D721Med (cell line): ENCODE measurements at regions not wholly inside any gene's neighbourhood (a gene's known extent, or its start where the extent isn't known, plus 50 kb on each side); places are given as distances from the start of the nearest gene placed in this dataset.

ENCODE experiments used
- DNase-seq: peaks from one replicate; pipeline ENCODE4 v3.0.0; 2011; ENCODE audit warnings: low spot score; ENCODE audit not compliant: insufficient read length
- FAIRE-seq: peaks from 2 replicates; lab custom pipeline; 2011; peaks lifted over from hg19 to GRCh38; lab: Jason Lieb, UNC
- CTCF ChIP-seq: IDR thresholded peaks from 2 replicates; pipeline ENCODE4 v1.5.1; 2012; ENCODE audit warnings: mild to moderate bottlenecking, control low read depth; ENCODE audit not compliant: insufficient read depth; ENCODE audit errors: missing control alignments

GRCh38 chr3:66615643-66616301, 115.0 kb upstream of the LRIG1 start:
- FAIRE-seq: no peak
- no peak for DNase-seq
- no peak for TF ChIP-seq CTCF

- FAIRE-seq (no peak), DNase-seq (no peak)
- no peak for TF ChIP-seq CTCF
These were observed 116.5 kb upstream of the LRIG1 start for GRCh38 chr3:66617351-66617750.

- no peak for DNase-seq
These were observed 117.2 kb upstream of the LRIG1 start for GRCh38 chr3:66618066-66618465.

GRCh38 chr3:66620296-66620695, 119.5 kb upstream of the LRIG1 start:
- DNase-seq: no peak
- FAIRE-seq: no peak
- no peak for TF ChIP-seq CTCF

More at GRCh38 chr3:66618066-66618465, 117.2 kb upstream of the LRIG1 start:
- FAIRE-seq: no peak
- no peak for TF ChIP-seq CTCF

- no peak for FAIRE-seq
- no peak for DNase-seq
- no peak for TF ChIP-seq CTCF
These were observed 122.1 kb upstream of the LRIG1 start for GRCh38 chr3:66622756-66623457.

- no peak for FAIRE-seq
- no peak for DNase-seq
- no peak for TF ChIP-seq CTCF
These were observed 124.8 kb upstream of the LRIG1 start for GRCh38 chr3:66625505-66626216.
